Left lung (tissue), 4 donors: ENCODE measurements at regions not wholly inside any gene's neighbourhood (a gene's known extent, or its start where the extent isn't known, plus 50 kb on each side); places are given as distances from the start of the nearest gene placed in this dataset.

ENCODE experiments used
- ATAC-seq: fragments of 200-7000 bp; cut with Tn5 transposase; one replicate; pipeline ENCODE4 v1.9.1; 2020; ENCODE audit warnings: moderate library complexity
- DNase-seq, 4 donors: peaks; one replicate each; pipeline ENCODE4 v3.0.0-alpha.2; 2013 to 2020
- H3K27ac ChIP-seq, 2 donors: fragments of 200-600 bp; sonication (generic) in 1 of 2; one replicate each; pipeline versions ENCODE4 v1.5.0 to v1.8.0; 2020 to 2021
- H3K27me3 ChIP-seq, 2 donors: fragments of 200-600 bp; sonication (generic) in 1 of 2; one replicate each; pipeline versions ENCODE4 v1.5.0 to v1.8.0; 2020 to 2021
- H3K36me3 ChIP-seq, 2 donors: fragments of 200-600 bp; sonication (generic) in 1 of 2; one replicate each; pipeline versions ENCODE4 v1.5.0 to v1.8.0; 2020 to 2021
- H3K4me1 ChIP-seq, 2 donors: fragments of 200-600 bp; one replicate each; pipeline ENCODE4 v1.8.0; 2021
- H3K4me3 ChIP-seq, 2 donors: fragments of 200-600 bp; sonication (generic) in 1 of 2; one replicate each; pipeline versions ENCODE4 v1.5.0 to v1.8.0; 2020 to 2021; ENCODE audit warnings: mild to moderate bottlenecking in 1 of 2
- H3K9me3 ChIP-seq, 2 donors: fragments of 200-600 bp; sonication (generic) in 1 of 2; one replicate each; pipeline versions ENCODE4 v1.5.0 to v1.8.0; 2020 to 2021
- CTCF ChIP-seq, 2 donors: fragments of 200-600 bp; sonication (generic) in 1 of 2; IDR thresholded peaks; one replicate each; pipeline versions ENCODE4 v1.5.0 to v1.8.0; 2021; ENCODE audit warnings: antibody characterized with exemption in 2 of 2
- intact Hi-C, 2 donors: fragments of 100-400 bp; cut with DNase I; formaldehyde crosslinking; loops; one replicate each; pipeline versions ENCODE4 v1.11.2 to v1.14.2; 2022
- donor health status: DM: no; HTN: yes; CAD: no.
- donor health status: DM: no; HTN: no; CAD: no.

GRCh38 chr16:49015225-49015592, 266.4 kb downstream of the CBLN1 start:
- Histone ChIP-seq H3K4me3 (no peak overlapping the region), H3K36me3 (no peaks in the 10 kb centered on the region), H3K27ac (no peak overlapping the region), H3K27me3 (peaks cover 0 to 57% of the 10 kb centered on the region in 2 donors), H3K9me3 (no peaks in the 10 kb centered on the region), H3K4me1 (no peaks in the 10 kb centered on the region)
- no peak for DNase-seq
- no peak for ATAC-seq
- intact Hi-C loops = no loop called here
- no peak for TF ChIP-seq CTCF (IDR thresholded peaks at IDR 0.05)

GRCh38 chr16:49014277-49015224, 267.1 kb downstream of the CBLN1 start:
- DNase-seq (no peak), ATAC-seq (no peak)
- Histone ChIP-seq H3K36me3 (no peaks in the 10 kb centered on the region), H3K9me3 (no peaks in the 10 kb centered on the region), H3K4me3 (no peak overlapping the region), H3K27me3 (peaks cover 0 to 52% of the 10 kb centered on the region in 2 donors), H3K4me1 (no peaks in the 10 kb centered on the region), H3K27ac (no peak overlapping the region)
- intact Hi-C loops = no loop called here
- TF ChIP-seq CTCF (IDR thresholded peaks at IDR 0.05) = no peak

GRCh38 chr16:49013727-49014080, 267.9 kb downstream of the CBLN1 start:
- Histone ChIP-seq H3K4me1 (no peaks in the 10 kb centered on the region), H3K9me3 (no peaks in the 10 kb centered on the region), H3K36me3 (no peaks in the 10 kb centered on the region), H3K4me3 (no peak overlapping the region), H3K27me3 (peaks cover 0 to 44% of the 10 kb centered on the region in 2 donors), H3K27ac (no peak overlapping the region)
- no peak for DNase-seq
- TF ChIP-seq CTCF (IDR thresholded peaks at IDR 0.05) = no peak
- intact Hi-C loops = no loop called here
- ATAC-seq = no peak

- no peak for DNase-seq
- ATAC-seq = no peak
- no peak for TF ChIP-seq CTCF (IDR thresholded peaks at IDR 0.05)
- Histone ChIP-seq H3K27ac (no peak overlapping the region), H3K9me3 (no peaks in the 10 kb centered on the region), H3K36me3 (no peaks in the 10 kb centered on the region), H3K4me1 (no peaks in the 10 kb centered on the region), H3K27me3 (peaks cover 0 to 39% of the 10 kb centered on the region in 2 donors), H3K4me3 (no peak overlapping the region)
- intact Hi-C loops = no loop called here
Observed at GRCh38 chr16:49012961-49013726, 268.5 kb downstream of the CBLN1 start.

GRCh38 chr16:49011901-49012300, 269.7 kb downstream of the CBLN1 start:
- no peak for TF ChIP-seq CTCF (IDR thresholded peaks at IDR 0.05)
- intact Hi-C loops = no loop called here
- no peak for ATAC-seq

More at GRCh38 chr16:49011901-49012300, 269.7 kb downstream of the CBLN1 start:
- Histone ChIP-seq H3K27ac (no peak overlapping the region), H3K27me3 (peaks cover 0 to 39% of the 10 kb centered on the region in 2 donors), H3K4me1 (no peaks in the 10 kb centered on the region), H3K36me3 (no peaks in the 10 kb centered on the region), H3K9me3 (no peaks in the 10 kb centered on the region), H3K4me3 (no peak overlapping the region)
- DNase-seq = no peak
